Body of pancreas (tissue), 4 donors: ENCODE measurements at regions not wholly inside any gene's neighbourhood (a gene's known extent, or its start where the extent isn't known, plus 50 kb on each side); places are given as distances from the start of the nearest gene placed in this dataset.

Experiments
- POLR2A ChIP-seq, 3 donors: fragments of 450-650 bp; IDR thresholded peaks; one replicate each; pipeline ENCODE4 v1.6.1; 2016; ENCODE audit warnings: antibody characterized with exemption in 3 of 3, mild to moderate bottlenecking in 2 of 3
- TF ChIP-seq, protein P1 (sequence below), 7 experiments: fragments of 450-650 bp in 4 of 7; fragments of 200-600 bp in 3 of 7; sonication (generic) in 3 of 7; IDR thresholded peaks; one replicate each; pipeline ENCODE4 v1.5.1; 2016 to 2019; ENCODE audit warnings: antibody characterized with exemption in 7 of 7

DNA sequence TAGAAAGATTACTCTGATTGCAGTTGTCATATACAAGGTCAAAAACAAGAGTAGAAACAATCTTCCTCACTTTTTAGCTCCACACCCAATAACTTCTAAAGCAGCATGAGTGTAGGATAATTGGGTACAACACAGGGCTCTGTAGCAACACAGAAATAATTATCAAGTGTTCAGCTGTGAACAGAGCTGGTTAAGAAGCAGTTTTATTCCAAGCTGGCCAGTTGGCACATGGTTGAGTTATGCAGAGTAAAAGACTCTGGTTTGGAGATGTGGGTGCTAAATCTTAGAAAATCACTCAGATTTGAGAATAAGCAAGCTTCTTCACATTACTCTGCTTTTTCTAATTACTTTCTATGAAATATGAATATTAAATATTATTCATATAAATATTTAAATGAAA lies 118.5 kb downstream of the KIF2B start:
- TF ChIP-seq, protein P1, sequence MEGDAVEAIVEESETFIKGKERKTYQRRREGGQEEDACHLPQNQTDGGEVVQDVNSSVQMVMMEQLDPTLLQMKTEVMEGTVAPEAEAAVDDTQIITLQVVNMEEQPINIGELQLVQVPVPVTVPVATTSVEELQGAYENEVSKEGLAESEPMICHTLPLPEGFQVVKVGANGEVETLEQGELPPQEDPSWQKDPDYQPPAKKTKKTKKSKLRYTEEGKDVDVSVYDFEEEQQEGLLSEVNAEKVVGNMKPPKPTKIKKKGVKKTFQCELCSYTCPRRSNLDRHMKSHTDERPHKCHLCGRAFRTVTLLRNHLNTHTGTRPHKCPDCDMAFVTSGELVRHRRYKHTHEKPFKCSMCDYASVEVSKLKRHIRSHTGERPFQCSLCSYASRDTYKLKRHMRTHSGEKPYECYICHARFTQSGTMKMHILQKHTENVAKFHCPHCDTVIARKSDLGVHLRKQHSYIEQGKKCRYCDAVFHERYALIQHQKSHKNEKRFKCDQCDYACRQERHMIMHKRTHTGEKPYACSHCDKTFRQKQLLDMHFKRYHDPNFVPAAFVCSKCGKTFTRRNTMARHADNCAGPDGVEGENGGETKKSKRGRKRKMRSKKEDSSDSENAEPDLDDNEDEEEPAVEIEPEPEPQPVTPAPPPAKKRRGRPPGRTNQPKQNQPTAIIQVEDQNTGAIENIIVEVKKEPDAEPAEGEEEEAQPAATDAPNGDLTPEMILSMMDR (IDR thresholded peaks at IDR 0.05) = no peak
- TF ChIP-seq POLR2A (IDR thresholded peaks at IDR 0.05) = no peak
